ENCODE measurements at regions not wholly inside any gene's neighbourhood (a gene's known extent, or its start where the extent isn't known, plus 50 kb on each side); places are given as distances from the start of the nearest gene placed in this dataset.
"Not testable (repeated sequence)": the region's sequence is repeated elsewhere in the genome, so short reads cannot be mapped to it uniquely, and the experiment has no call there.

GRCh38 chrX:14351611-14352303 lies 177.6 kb upstream of the GLRA2 start:
- no peak for DNase-seq (ENCODE audit: low read depth in 2 of 2)

GRCh38 chrX:14347523-14347922 lies 181.8 kb upstream of the GLRA2 start:
- no peak for DNase-seq (ENCODE audit: low read depth in 2 of 2)

GRCh38 chrX:14344172-14344940 lies 185.0 kb upstream of the GLRA2 start:
- DNase-seq (ENCODE audit: low read depth in 2 of 2), result no peak

- DNase-seq (ENCODE audit: low read depth in 2 of 2), result no peak
These were observed 219.9 kb upstream of the GLRA2 start for GRCh38 chrX:14309431-14309830.

- DNase-seq (ENCODE audit: low read depth in 2 of 2), result not testable (repeated sequence)
These were observed 220.4 kb upstream of the GLRA2 start for GRCh38 chrX:14308976-14309375.

GRCh38 chrX:14303891-14304290 lies 225.4 kb upstream of the GLRA2 start:
- DNase-seq (ENCODE audit: low read depth in 2 of 2), result no peak

GRCh38 chrX:14302561-14302960 lies 226.8 kb upstream of the GLRA2 start:
- not testable (repeated sequence) for DNase-seq (ENCODE audit: low read depth in 2 of 2)

- no peak for DNase-seq (ENCODE audit: low read depth in 2 of 2)
These were observed 229.0 kb upstream of the GLRA2 start for GRCh38 chrX:14300376-14300775.

- no peak for DNase-seq (ENCODE audit: low read depth in 2 of 2)
These were observed 233.9 kb upstream of the GLRA2 start for GRCh38 chrX:14295426-14295825.

- no peak for DNase-seq (ENCODE audit: low read depth in 2 of 2)
These were observed 237.5 kb upstream of the GLRA2 start for GRCh38 chrX:14291666-14292500.

GRCh38 chrX:14290335-14290734 lies 239.0 kb upstream of the GLRA2 start:
- DNase-seq (ENCODE audit: low read depth in 2 of 2), result no peak

GRCh38 chrX:14274691-14275090 lies 245.0 kb upstream of the GEMIN8 start:
- no peak for DNase-seq (ENCODE audit: low read depth in 2 of 2)

- DNase-seq (ENCODE audit: low read depth in 2 of 2), result no peak
These were observed 237.5 kb upstream of the GEMIN8 start for GRCh38 chrX:14267216-14267615.

- no peak for DNase-seq (ENCODE audit: low read depth in 2 of 2)
These were observed 237.0 kb upstream of the GEMIN8 start for GRCh38 chrX:14266705-14267104.

GRCh38 chrX:14243823-14244222 lies 214.1 kb upstream of the GEMIN8 start:
- no peak for DNase-seq (ENCODE audit: low read depth in 2 of 2)

- no peak for DNase-seq (ENCODE audit: low read depth in 2 of 2)
These were observed 205.3 kb upstream of the GEMIN8 start for GRCh38 chrX:14235004-14235403.

- DNase-seq (ENCODE audit: low read depth in 2 of 2), result no peak
These were observed 203.0 kb upstream of the GEMIN8 start for GRCh38 chrX:14232688-14233087.

- DNase-seq (ENCODE audit: low read depth in 2 of 2), result no peak
These were observed 198.9 kb upstream of the GEMIN8 start for GRCh38 chrX:14228611-14229010.

- no peak for DNase-seq (ENCODE audit: low read depth in 2 of 2)
These were observed 190.8 kb upstream of the GEMIN8 start for GRCh38 chrX:14220386-14220944.

GRCh38 chrX:14209034-14209433 lies 179.3 kb upstream of the GEMIN8 start:
- DNase-seq (ENCODE audit: low read depth in 2 of 2), result no peak

GRCh38 chrX:14194711-14195110 lies 165.0 kb upstream of the GEMIN8 start:
- DNase-seq (ENCODE audit: low read depth in 2 of 2), result no peak

- no peak for DNase-seq (ENCODE audit: low read depth in 2 of 2)
These were observed 163.9 kb upstream of the GEMIN8 start for GRCh38 chrX:14193547-14193946.
